OCI-LY1 (cell line): ENCODE measurements at regions not wholly inside any gene's neighbourhood (a gene's known extent, or its start where the extent isn't known, plus 50 kb on each side); places are given as distances from the start of the nearest gene placed in this dataset.

Source experiments
- H2AFZ ChIP-seq: fragments of 200-600 bp; sonication (generic), shearing (Covaris generic); 2 replicates; pipeline ENCODE4 v1.6.0; 2014; ENCODE audit warnings: antibody characterized with exemption, mild to moderate bottlenecking, low read length
- H3F3A ChIP-seq: fragments of 200-600 bp; sonication (generic), shearing (Covaris generic); 2 replicates; pipeline ENCODE4 v1.6.0; 2014; ENCODE audit warnings: mild to moderate bottlenecking, antibody characterized with exemption, low read length, moderate library complexity; ENCODE audit not compliant: insufficient read depth
- H3K27ac ChIP-seq: fragments of 200-600 bp; sonication (generic); 2 replicates; pipeline ENCODE4 v1.5.1; 2014; ENCODE audit warnings: low read length, mixed run types, mild to moderate bottlenecking, low read depth; ENCODE audit not compliant: poor library complexity, severe bottlenecking
- H3K27me3 ChIP-seq: fragments of 200-600 bp; sonication (generic); 2 replicates; pipeline ENCODE4 v1.6.0; 2014; ENCODE audit warnings: antibody characterized with exemption, mild to moderate bottlenecking, low read length, moderate library complexity; ENCODE audit not compliant: insufficient read depth
- H3K36me3 ChIP-seq: fragments of 200-600 bp; sonication (generic); 2 replicates; pipeline ENCODE4 v1.6.1; 2014; ENCODE audit warnings: mild to moderate bottlenecking, antibody characterized with exemption, low read length, moderate library complexity, mixed read lengths; ENCODE audit not compliant: insufficient read depth
- H3K4me1 ChIP-seq: fragments of 200-600 bp; sonication (generic); 2 replicates; pipeline ENCODE4 v1.5.1; 2014; ENCODE audit warnings: mild to moderate bottlenecking, low read length, moderate library complexity; ENCODE audit not compliant: insufficient read depth, severe bottlenecking
- H3K4me2 ChIP-seq: fragments of 200-600 bp; sonication (generic), shearing (Covaris generic); 2 replicates; pipeline ENCODE4 v1.6.1; 2014; ENCODE audit warnings: low read length
- H3K4me3 ChIP-seq: fragments of 200-600 bp; sonication (generic); 2 replicates; pipeline ENCODE4 v1.5.1; 2014; ENCODE audit warnings: low read length, low read depth, mild to moderate bottlenecking, mixed read lengths; ENCODE audit not compliant: poor library complexity, severe bottlenecking
- H3K79me2 ChIP-seq: fragments of 200-600 bp; shearing (Covaris generic); 2 replicates; pipeline ENCODE4 v1.6.1; 2016; ENCODE audit warnings: mixed run types, low read length, mixed read lengths; ENCODE audit not compliant: insufficient read depth
- H3K9ac ChIP-seq: fragments of 200-600 bp; sonication (generic), shearing (Covaris generic); 2 replicates; pipeline ENCODE4 v1.6.1; 2014; ENCODE audit warnings: mild to moderate bottlenecking, low read length, mixed read lengths
- H3K9me2 ChIP-seq: fragments of 200-600 bp; sonication (generic), shearing (Covaris generic); 2 replicates; pipeline ENCODE4 v1.6.1; 2014; ENCODE audit warnings: low read depth, mild to moderate bottlenecking, low read length, mixed read lengths
- H3K9me3 ChIP-seq: fragments of 200-600 bp; shearing (Covaris generic); 2 replicates; pipeline ENCODE4 v1.6.1; 2014; ENCODE audit warnings: low read length, mixed read lengths
- H4K20me1 ChIP-seq: fragments of 200-600 bp; sonication (generic), shearing (Covaris generic); 2 replicates; pipeline ENCODE4 v1.6.0; 2016; ENCODE audit warnings: mild to moderate bottlenecking, low read length; ENCODE audit not compliant: insufficient read depth
- CTCF ChIP-seq: fragments of 200-600 bp; sonication (generic), shearing (Covaris generic); IDR thresholded peaks from 2 replicates; pipeline ENCODE4 v1.5.1; 2017; ENCODE audit warnings: mild to moderate bottlenecking, antibody characterized with exemption, low read length, moderate library complexity, mixed read lengths
- EZH2 ChIP-seq: fragments of 200-600 bp; sonication (generic), shearing (Covaris generic); IDR thresholded peaks from 2 replicates; pipeline ENCODE4 v1.8.0; 2017; ENCODE audit warnings: borderline replicate concordance, mixed run types, mild to moderate bottlenecking, antibody characterized with exemption, low read length, moderate library complexity, mixed read lengths

- no peak for TF ChIP-seq EZH2
- TF ChIP-seq CTCF = no peak
- no peak overlapping the region for H3K9ac ChIP-seq
- no peak overlapping the region for H3K27ac ChIP-seq
- H3F3A ChIP-seq = no peaks in the 10 kb centered on the region
- no peaks in the 10 kb centered on the region for H4K20me1 ChIP-seq
- H2AFZ ChIP-seq = no peak overlapping the region
- H3K9me2 ChIP-seq = no peaks in the 10 kb centered on the region
- no peaks in the 10 kb centered on the region for H3K36me3 ChIP-seq
- H3K9me3 ChIP-seq = no peaks in the 10 kb centered on the region
- H3K79me2 ChIP-seq = no peaks in the 10 kb centered on the region
- no peaks in the 10 kb centered on the region for H3K27me3 ChIP-seq
- no peak overlapping the region for H3K4me3 ChIP-seq
- H3K4me2 ChIP-seq = no peak overlapping the region
- no peaks in the 10 kb centered on the region for H3K4me1 ChIP-seq
Measured at GRCh38 chr13:106998664-106999063, 430.7 kb upstream of the ARGLU1 start.

- H2AFZ ChIP-seq = no peak overlapping the region
- no peak overlapping the region for H3K27ac ChIP-seq
- no peaks in the 10 kb centered on the region for H4K20me1 ChIP-seq
- TF ChIP-seq EZH2 (no peak), CTCF (no peak)
- no peak overlapping the region for H3K4me2 ChIP-seq
- no peaks in the 10 kb centered on the region for H3K9me2 ChIP-seq
- H3K4me3 ChIP-seq = no peak overlapping the region
- no peak overlapping the region for H3K9ac ChIP-seq
- no peaks in the 10 kb centered on the region for H3K4me1 ChIP-seq
- H3K27me3 ChIP-seq = no peaks in the 10 kb centered on the region
- H3K36me3 ChIP-seq = no peaks in the 10 kb centered on the region
- no peaks in the 10 kb centered on the region for H3F3A ChIP-seq
- H3K9me3 ChIP-seq = no peaks in the 10 kb centered on the region
- H3K79me2 ChIP-seq = no peaks in the 10 kb centered on the region
Measured at GRCh38 chr13:106997696-106998095, 429.8 kb upstream of the ARGLU1 start.

- no peaks in the 10 kb centered on the region for H3F3A ChIP-seq
Measured at GRCh38 chr13:106996867-106997618, 429.1 kb upstream of the ARGLU1 start.

More at GRCh38 chr13:106996867-106997618, 429.1 kb upstream of the ARGLU1 start:
- Histone ChIP-seq H3K79me2 (no peaks in the 10 kb centered on the region), H3K9ac (no peak overlapping the region), H3K36me3 (no peaks in the 10 kb centered on the region), H4K20me1 (no peaks in the 10 kb centered on the region), H3K9me3 (no peaks in the 10 kb centered on the region), H3K27ac (no peak overlapping the region), H3K9me2 (no peaks in the 10 kb centered on the region), H3K4me2 (no peak overlapping the region), H2AFZ (no peak overlapping the region), H3K4me1 (no peaks in the 10 kb centered on the region), H3K4me3 (no peak overlapping the region), H3K27me3 (no peaks in the 10 kb centered on the region)
- TF ChIP-seq CTCF (no peak), EZH2 (no peak)
